HG03135 (cell line): ENCODE measurements at regions not wholly inside any gene's neighbourhood (a gene's known extent, or its start where the extent isn't known, plus 50 kb on each side); places are given as distances from the start of the nearest gene placed in this dataset.
"Not testable (repeated sequence)": the region's sequence is repeated elsewhere in the genome, so short reads cannot be mapped to it uniquely, and the experiment has no call there.

Experiments
- ATAC-seq: cut with Tn5 transposase; IDR thresholded peaks from one replicate; pipeline ENCODE4 v1.9.1; 2021; ENCODE audit warnings: mild to moderate bottlenecking, moderate library complexity; ENCODE audit not compliant: unreplicated experiment

GRCh38 chr6:101011186-101011585 lies 130.1 kb upstream of the ASCC3 start:
- ATAC-seq: peak; percentile 95

- no peak for ATAC-seq
These were observed 132.6 kb upstream of the ASCC3 start for GRCh38 chr6:101013612-101014195.

GRCh38 chr6:101015541-101015940 lies 134.4 kb upstream of the ASCC3 start:
- no peak for ATAC-seq

- ATAC-seq: no peak
These were observed 135.0 kb upstream of the ASCC3 start for GRCh38 chr6:101016163-101016562.

GRCh38 chr6:101018157-101018556 lies 137.0 kb upstream of the ASCC3 start:
- ATAC-seq: no peak

- no peak for ATAC-seq
These were observed 140.4 kb upstream of the ASCC3 start for GRCh38 chr6:101021504-101021903.

GRCh38 chr6:101042966-101043365 lies 161.8 kb upstream of the ASCC3 start:
- ATAC-seq: no peak

- no peak for ATAC-seq
These were observed 177.2 kb upstream of the ASCC3 start for GRCh38 chr6:101058296-101058695.

GRCh38 chr6:101066481-101066880 lies 185.4 kb upstream of the ASCC3 start:
- ATAC-seq: no peak

GRCh38 chr6:101069191-101069795 lies 188.2 kb upstream of the ASCC3 start:
- no peak for ATAC-seq

- no peak for ATAC-seq
These were observed 189.0 kb upstream of the ASCC3 start for GRCh38 chr6:101070044-101070608.

GRCh38 chr6:101077344-101077743 lies 196.2 kb upstream of the ASCC3 start:
- ATAC-seq: no peak

- no peak for ATAC-seq
These were observed 198.7 kb upstream of the ASCC3 start for GRCh38 chr6:101079696-101080270.

GRCh38 chr6:101080597-101080996 lies 199.5 kb upstream of the ASCC3 start:
- no peak for ATAC-seq

- ATAC-seq: no peak
These were observed 202.5 kb upstream of the ASCC3 start for GRCh38 chr6:101083533-101084175.

GRCh38 chr6:101085327-101085726 lies 204.2 kb upstream of the ASCC3 start:
- ATAC-seq: no peak

- no peak for ATAC-seq
These were observed 205.3 kb upstream of the ASCC3 start for GRCh38 chr6:101086473-101086872.

- ATAC-seq: no peak
These were observed 207.5 kb upstream of the ASCC3 start for GRCh38 chr6:101088594-101088993.

GRCh38 chr6:101089640-101090039 lies 208.5 kb upstream of the ASCC3 start:
- no peak for ATAC-seq

- no peak for ATAC-seq
These were observed 209.2 kb upstream of the ASCC3 start for GRCh38 chr6:101090281-101090680.

GRCh38 chr6:101098605-101099004 lies 217.5 kb upstream of the ASCC3 start:
- not testable (repeated sequence) for ATAC-seq

GRCh38 chr6:101102702-101103101 lies 221.6 kb upstream of the ASCC3 start:
- no peak for ATAC-seq
